G401.6 (cell line): ENCODE measurements at regions not wholly inside any gene's neighbourhood (a gene's known extent, or its start where the extent isn't known, plus 50 kb on each side); places are given as distances from the start of the nearest gene placed in this dataset.

Source experiments
- FAIRE-seq: peaks from 2 replicates; lab custom pipeline; 2012; peaks lifted over from hg19 to GRCh38; lab: Jason Lieb, UNC

DNA sequence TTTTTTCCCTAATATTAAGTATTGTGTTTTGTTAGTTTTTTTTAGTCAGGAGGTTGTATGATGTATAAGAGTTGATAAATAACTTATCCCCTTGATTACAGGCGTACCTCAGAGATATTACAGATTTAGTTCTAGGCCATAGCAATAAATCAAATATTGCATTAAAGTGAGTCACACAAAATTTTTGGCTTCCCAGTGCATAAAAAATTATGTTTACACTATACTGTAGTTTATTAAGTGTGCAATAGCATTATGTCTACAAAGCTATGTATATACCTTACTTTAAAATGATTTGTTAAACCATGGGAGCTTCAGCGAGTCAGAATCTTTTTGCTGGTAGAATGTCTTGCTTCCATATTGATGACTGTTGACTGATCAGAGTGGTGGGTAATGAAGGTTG lies 1180.6 kb upstream of the CDH18 start:
- FAIRE-seq = no peak

DNA sequence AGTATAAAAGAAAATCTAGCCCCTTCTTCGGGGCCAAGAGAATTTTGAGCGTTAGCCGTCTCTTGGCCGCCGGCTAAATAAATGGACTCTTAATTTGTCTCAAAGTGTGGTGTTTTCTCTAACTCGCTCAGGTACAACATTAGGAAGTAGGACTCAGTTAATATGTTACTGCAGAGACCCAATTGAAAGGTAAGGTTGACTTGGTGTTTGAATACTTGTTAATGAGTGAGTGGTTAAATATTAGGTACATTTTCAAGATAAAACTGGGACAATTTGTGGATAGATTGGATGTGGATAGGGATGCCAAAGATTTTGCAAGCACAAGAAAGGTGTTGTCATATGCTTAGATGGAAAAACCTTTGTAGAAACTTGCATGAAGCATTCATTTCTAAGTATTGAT lies 1177.3 kb upstream of the CDH18 start:
- FAIRE-seq = no peak

DNA sequence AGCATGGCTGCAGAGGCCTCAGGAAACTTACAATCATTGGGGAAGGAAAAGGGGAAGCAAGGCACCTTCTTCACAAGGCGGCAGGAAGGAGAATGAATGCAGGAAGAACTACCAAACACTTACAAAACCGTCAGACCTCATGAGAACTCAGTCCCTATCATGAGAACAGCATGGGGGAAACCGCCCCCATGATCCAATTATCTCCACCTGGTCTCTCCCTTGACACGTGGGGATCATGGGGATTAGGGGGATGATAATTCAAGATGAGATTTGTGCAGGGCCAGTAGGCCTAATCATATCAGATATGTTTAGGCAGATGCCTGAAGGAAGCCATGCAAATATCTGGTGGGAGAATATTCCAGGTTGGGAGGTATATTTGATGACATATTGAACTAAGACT lies 1176.4 kb upstream of the CDH18 start:
- no peak for FAIRE-seq

DNA sequence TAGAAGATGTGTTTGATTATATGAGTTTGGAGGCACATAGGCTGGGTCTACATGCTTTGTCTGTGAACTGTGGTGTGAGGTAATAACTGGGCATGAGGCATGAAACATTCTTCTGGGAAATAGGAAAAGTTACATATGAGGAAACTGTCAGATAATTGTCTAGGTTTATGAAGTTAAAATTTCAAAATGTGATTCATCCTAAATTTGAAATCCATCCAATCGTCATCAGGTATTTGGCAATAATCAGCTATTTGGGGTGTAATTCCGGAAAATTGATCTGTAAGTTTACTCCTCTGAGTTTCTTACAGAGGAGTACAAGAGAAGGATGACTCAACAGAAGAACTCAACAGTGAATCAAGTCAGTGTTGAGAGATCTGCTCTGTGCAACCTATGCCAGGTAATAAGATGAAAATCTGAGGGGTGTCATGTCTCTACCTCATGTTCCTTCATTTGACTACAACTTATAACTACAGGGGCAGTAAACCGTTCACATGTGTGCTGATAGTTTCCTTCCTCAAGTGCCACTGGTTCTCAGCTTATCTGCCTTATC lies 1171.6 kb upstream of the CDH18 start:
- FAIRE-seq = no peak

DNA sequence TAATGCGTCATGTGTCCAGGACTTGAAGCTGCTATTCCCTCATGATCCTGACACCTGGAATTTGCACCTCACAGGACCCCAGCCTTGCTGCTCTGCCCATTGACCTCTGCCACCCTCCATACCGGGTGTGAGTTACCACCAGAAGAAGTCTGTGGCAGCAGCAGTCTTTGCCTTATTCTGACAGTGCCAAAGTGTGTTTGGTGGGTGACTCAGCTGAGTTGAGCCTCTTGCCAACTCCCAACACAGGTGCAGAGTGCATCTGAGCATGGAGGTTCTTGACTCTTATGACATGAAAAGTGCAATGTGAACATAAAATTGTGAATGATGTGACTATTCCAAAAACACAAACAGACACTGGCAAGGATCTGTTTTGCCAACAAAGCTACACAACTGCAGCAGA lies 1166.5 kb upstream of the CDH18 start:
- FAIRE-seq = no peak

DNA sequence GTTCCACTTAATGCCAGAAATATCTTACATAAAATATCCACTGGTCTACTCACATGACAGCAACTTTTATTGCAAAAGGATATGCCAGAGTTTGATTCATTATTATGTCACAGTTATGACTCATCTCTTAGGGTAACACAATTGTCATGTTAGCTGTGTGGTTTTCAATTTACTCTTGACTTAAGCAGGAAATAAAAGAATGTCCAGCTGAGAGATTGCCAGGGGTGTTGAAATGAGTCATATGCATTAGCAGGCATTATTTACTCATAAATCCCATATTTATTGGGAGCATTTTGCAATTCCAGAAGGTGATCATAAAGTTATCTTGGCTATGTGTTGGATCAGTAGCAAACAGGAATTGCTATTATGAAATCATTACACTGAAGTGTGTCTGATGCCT lies 1164.6 kb upstream of the CDH18 start:
- no peak for FAIRE-seq

DNA sequence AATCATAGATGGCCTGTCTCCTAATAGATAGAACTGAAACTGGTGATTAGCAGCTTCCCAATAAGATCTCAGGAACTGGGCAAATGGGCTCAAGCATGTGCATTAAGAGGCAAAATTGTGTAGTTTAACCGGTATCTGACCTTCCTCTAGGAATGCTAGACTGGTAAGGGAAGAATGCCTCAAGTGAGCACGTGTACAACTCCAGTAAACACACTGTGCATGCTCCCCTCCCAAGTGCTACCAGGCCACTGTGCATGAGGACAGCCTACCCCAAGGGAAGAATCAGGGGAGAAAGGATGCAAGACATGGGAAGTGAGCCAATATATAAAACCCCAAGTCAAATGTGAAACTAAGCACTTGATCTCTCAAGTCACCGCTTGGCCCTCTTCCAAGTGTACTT lies 1157.4 kb upstream of the CDH18 start:
- no peak for FAIRE-seq

DNA sequence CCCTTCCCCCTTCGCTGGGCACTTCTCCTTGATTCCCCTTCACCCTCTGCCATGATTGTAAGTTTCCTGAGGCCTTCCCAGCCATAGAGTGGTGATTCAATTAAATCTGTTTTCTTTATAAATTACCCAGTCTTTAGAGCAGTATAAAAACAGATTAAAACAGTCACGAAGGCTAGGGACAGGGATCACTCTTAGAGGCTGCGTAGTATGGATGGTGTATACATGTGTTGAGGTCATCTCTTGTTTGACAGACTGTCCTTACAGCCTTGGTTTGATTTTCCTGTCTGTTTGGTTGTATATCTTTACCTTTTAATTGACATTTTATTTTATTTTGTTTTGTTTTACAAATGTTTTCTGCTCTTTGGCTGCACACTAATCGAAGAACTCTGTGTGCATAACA lies 1155.7 kb upstream of the CDH18 start:
- no peak for FAIRE-seq

DNA sequence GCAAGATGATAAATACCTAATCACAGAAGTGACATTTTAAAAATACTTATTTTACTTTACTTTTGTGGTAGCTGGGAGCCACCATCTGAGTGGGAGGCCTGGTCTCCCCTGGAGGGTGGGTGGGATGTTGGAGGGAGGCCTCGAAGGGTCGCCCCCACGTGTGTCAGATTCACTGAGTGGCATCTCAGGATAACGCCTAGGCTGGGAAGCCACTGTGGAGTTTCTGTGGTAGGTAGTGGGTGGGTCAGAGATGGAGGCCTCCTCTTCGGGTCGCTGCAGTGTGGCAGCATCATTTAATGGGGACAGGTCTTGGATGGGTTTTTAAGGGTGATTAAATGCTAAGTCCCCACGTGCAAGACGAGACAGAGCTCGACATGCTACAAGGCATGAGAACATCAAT lies 1154.8 kb upstream of the CDH18 start:
- no peak for FAIRE-seq

DNA sequence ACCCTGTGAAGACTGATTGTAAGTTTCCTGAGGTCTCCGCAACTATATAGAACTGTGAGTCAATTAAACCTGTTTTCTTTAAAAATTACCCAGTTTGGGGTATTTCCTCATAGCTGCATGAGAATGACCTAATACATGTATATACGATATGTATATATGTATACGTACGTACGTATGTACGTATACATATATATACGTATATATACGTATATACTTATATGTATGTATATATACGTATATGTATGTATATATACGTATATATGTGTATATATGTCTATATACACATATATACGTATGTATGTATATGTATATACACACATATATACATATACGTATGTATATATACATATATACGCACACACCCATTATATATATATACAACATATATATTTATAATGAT lies 1153.0 kb upstream of the CDH18 start:
- FAIRE-seq = no peak

DNA sequence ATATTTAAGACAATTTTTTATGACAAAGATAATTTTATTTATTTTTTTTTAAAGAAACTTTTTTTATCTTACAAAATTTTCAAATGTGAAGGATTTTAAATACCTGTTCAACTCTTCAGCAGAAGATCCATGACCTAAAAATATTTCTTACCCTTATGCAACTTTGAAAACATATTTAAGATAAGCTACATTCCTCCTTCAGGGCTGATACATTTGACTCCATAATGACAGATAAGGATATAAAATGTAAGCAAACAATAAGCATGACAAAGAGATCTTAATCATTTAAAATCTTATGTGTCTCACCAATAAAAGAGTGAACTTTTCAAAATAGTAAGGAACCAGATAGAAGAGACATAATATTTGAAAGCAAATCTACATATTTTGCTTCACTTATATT lies 1138.2 kb upstream of the CDH18 start:
- no peak for FAIRE-seq

DNA sequence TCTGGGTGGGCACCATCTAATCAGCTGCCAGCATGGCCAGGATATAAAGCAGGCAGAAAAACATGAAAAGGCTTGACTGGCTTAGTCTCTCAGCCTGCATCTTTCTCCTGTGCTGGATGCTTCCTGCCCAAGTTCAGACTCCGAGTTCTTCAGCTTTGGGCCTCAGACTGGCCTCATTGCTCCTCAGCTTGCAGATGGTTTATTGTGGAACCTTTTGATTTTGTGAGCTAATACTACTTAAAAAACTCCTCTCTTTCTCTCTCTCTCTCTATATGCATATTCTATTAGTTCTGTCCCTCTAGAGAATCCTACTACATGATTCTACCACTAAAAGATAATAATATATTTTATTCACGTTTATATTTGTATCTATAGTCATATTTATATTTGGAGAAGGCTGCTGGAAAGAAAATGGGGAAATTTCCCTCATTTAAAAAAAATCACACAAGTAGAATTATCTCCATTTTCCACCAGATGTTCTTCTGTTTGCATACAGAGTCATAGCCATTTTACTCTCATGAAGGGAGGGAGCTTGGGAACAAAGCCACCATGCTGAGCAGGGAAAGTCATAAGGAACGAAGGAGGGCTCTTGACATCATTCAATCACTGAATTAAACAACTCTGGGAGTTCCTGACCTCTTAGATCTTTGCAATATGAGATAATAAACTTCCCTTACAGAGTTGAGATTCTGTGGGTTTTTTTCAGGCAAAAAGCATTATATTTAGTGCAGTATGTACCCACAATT lies 1137.4 kb upstream of the CDH18 start:
- no peak for FAIRE-seq

DNA sequence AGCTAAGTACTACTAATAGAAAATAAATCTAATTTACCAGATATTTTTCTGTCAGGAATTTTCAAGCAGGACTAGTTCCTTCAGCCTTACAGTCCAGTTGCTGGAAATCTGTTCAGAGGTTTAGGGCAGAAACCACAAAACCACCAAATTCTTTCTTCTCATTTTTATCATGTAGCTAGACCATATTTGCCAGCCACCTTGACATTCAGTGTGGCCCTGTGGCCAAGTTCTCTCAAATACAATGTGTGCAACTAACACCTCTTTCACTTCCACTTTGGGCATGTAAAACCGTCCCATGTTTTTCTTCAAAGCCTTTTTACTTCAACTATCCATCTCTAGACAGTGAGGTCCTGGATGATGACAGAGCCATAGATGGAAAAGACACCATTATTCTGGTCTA lies 1133.2 kb upstream of the CDH18 start:
- FAIRE-seq = no peak

DNA sequence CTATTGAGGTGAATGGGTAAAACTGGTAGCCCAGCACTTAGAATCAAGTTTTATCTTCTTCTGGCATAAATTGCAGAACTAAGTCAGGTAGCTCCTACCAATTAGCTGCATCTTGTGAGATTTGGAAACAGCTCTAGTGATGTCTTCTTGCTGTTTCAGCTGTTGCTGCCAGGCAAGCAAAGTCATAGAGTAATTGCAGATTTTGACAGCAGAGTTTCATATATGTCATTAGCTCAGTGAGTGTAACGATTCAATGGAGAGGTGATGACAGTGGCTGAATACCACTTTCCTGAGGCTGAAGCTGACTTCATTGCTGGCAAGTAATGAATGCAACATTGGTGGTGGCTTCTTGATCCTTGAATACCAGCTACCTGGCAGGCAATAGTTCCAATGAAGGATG lies 1109.7 kb upstream of the CDH18 start:
- FAIRE-seq = no peak

DNA sequence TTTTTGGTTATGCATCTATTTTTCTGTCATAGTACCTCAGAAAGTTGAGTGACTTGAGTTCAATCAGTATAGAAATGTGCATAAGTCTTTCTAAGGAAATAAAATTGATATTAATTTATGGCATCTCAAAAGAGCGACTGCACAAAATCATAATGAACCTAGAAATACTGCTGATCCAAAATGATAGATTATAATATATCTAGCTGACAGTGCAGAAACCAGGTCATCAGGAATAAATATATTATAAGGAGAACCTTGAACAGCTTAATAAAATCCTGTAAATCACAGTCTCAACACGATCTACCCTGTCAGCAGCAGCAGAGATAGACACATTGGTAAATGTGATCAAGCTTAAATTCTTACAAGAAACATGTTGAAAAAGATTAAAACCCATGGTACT lies 1106.6 kb upstream of the CDH18 start:
- FAIRE-seq = no peak

DNA sequence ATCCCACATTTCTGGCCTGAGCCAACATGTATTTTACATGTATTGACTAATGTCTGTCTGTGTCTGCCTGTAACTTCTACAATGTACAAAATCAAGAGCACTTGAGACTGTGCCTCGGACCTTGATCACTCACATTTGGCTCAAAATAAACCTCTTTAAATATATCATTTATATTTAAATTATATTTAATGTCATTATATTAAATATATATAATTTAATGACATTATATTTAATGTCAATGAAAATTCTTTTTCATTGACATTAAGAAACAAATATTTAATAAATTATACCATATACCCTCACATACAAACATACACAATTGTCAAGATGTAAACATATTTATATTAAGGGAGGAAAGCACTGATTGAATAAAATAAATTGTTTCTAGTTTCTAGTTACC lies 1099.8 kb upstream of the CDH18 start:
- peak; percentile 11 for FAIRE-seq

DNA sequence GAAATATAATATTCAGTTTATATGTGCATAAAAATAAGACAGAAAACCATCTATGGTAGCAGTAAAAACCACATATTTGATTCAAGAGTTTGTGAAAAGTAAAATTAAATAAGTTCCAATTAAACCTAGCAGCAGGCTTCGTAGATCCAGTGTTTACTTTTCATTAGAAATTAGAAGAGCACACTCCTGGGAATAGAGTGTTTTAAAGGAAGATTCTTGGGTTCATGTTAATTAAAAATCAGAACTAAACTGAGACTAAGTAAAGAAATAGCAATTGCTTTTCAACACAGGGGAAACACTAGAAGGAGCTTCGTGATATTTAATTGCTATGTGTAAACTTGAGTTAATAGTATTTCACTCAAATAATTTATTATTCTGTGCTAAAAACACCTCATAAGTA lies 1097.8 kb upstream of the CDH18 start:
- no peak for FAIRE-seq

DNA sequence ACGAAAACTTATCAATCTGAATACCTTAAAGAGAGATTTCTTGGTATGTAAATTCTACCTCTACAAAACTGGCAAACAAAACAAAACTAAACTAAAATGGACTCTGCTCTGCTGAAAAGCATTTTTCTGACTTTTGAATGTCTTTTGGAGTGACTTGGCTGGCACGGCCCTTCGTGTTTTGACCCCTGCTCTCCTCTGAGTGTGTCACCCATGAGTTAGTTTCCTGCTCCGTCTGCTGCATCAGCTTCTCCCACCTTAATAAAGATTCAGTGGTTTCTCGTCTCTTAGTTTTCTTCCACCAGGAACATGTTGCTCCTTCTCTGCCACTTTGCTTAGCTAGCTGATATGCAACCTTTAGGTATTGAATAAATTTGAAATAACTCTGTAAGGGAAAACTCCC lies 1084.0 kb upstream of the CDH18 start:
- FAIRE-seq = no peak

DNA sequence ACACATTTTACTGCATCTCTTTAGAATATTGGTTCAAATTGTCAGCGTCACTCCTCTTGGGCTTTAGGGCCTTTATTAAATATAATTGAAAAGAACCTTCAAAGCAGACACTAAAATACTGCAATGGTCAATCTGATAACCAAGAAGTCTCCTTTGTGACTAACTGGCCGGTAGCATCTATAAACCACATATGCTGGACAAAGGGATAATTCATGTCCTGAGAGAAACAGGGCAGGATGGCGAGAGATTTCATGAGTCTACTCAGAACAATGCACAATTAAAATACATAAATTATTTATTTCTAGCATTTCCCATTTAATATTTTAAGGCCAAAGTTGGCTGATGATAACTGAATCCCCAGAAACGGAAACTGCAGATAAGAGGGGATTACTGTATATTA lies 1083.4 kb upstream of the CDH18 start:
- no peak for FAIRE-seq

DNA sequence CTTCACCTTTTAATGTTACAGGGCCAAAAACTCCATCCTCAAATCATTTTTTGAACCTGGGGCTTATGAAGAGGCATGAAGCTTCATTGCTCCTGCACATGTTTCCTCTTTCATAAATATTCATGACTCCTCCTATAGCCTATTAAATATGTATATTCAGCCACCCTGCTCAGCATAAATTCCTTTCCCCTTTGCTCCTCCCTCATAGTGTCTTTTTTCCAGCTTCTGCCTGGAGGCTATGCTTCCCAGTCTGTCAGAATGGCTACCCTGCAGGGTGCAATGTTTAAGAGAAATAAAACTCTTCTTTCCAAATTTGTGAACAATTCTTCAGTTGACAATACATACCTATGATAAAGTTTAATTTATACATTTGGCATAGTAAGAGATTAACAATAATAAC lies 1082.9 kb upstream of the CDH18 start:
- no peak for FAIRE-seq

DNA sequence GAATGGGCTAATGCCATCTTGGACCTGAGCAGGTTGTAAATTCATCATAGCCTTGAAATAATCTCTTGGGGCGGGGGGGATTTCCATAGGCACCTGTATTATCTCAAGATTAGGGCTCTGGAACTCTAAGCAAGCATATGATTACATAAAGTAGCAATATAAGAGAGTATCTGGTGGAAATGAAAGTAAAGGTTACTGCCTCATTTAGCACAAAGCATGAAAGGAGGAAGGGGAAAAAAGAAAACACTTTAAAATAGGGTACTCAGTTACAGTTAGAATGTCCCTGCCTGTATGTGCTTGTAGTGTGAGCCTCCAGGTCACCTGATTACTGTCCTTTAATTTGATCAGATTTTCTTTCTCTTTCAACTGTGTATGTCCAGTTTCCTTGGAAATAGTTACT lies 1079.7 kb upstream of the CDH18 start:
- FAIRE-seq = no peak

DNA sequence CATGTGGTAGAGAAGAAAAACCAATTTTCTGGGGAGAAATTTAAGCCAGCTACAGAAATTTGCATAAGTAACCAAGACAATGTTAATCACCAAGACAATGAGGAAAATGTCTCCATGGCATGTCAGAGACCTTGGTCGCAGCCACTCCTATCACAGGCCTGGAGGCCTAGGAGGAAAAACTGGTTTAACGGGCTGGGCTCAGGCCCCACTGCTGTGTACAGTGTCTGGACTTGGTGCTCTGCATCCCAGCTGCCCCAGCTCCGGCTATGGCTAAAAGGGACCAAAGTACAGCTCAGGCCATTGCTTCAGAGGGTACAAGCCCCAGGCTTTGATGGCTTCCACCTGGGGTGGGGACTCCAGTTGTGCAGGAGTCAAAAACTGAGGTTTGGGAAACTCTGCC lies 1075.1 kb upstream of the CDH18 start:
- FAIRE-seq = no peak

DNA sequence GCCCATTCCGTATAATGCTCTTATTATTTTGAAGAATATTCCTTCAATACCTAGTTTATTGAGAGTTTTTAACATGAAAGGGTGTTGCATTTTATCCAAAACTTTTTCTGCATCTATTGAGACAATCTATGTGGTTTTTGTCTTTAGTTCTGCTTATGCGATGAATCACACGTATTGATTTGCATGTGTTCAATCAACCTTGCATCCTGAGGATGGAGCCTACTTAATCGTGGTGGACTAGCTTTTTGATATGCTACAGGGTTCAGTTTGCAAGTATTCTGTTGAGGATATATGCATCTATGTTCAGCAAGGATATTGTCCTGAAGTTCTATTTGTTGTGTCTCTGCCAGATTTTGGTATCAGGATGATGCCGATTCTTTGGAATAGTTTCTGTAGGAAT lies 1070.3 kb upstream of the CDH18 start:
- no peak for FAIRE-seq

DNA sequence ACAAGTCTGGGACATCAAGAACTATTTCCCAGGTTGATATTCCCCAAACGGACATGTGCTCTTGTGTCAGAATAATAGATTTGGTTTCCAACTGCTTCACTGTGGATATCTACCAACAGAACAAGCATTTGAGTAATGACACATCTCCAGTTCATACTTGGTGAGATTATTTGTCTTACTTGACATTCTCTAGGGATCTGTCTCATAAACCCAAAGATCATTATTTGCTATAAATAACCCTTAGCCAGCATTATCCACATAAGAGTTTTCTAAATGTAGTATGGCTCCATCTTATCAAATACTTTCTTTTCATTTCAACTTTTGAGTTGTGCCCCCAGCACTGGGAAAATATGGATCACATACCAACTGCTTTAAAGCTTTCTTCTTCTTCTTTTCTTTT lies 1063.9 kb upstream of the CDH18 start:
- no peak for FAIRE-seq

DNA sequence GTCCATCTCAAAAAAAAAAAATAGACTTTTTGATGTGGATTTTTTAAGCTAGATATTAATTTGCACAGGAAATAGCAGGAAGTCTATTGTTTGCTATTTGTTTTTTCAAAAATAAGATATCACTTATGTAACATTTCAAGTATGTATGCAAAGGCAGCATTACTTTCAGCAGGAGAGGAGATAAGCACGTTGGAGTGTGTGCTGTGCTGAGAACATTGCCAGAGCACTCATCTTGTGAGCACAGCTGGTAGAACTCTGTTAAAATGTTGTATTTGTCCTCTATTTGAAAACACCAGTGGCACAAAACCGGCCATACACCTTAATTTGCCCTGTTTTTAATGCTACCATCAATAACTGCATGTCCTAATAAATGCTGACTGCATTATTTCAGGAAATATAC lies 1061.9 kb upstream of the CDH18 start:
- no peak for FAIRE-seq
